ENCODE measurements at regions not wholly inside any gene's neighbourhood (a gene's known extent, or its start where the extent isn't known, plus 50 kb on each side); places are given as distances from the start of the nearest gene placed in this dataset.

- no peak for TF ChIP-seq POLR2A (IDR thresholded peaks at IDR 0.05)
- no peak for TF ChIP-seq CTCF (IDR thresholded peaks at IDR 0.05)
Observed at GRCh38 chr7:98705626-98706025, 88.5 kb downstream of the NPTX2 start.
